Choroid plexus epithelial cell (primary cell): ENCODE measurements at regions not wholly inside any gene's neighbourhood (a gene's known extent, or its start where the extent isn't known, plus 50 kb on each side); places are given as distances from the start of the nearest gene placed in this dataset.

ENCODE experiments used
- DNase-seq: peaks from one replicate; pipeline ENCODE4 v3.0.0-alpha.2; 2010; ENCODE audit warnings: low read depth
- H3K4me3 ChIP-seq: 2 replicates; pipeline ENCODE4 v1.5.1; 2011; ENCODE audit warnings: low read depth, mild to moderate bottlenecking, control low read depth, low read length, moderate library complexity
- CTCF ChIP-seq: conservative IDR thresholded peaks from 2 replicates; pipeline ENCODE4 v1.5.1; 2011; ENCODE audit warnings: low read depth, mild to moderate bottlenecking, control low read depth, inconsistent platforms, low read length, moderate library complexity

GRCh38 chr12:46438719-46439319 is 66.2 kb upstream of the SLC38A2 start:
- DNase-seq: no peak
- no peak overlapping the region for H3K4me3 ChIP-seq
- TF ChIP-seq CTCF: no peak

- no peak for DNase-seq
- no peak for TF ChIP-seq CTCF
- no peak overlapping the region for H3K4me3 ChIP-seq
These were observed 65.7 kb upstream of the SLC38A2 start for GRCh38 chr12:46438256-46438655.

GRCh38 chr12:46437469-46437868 is 64.9 kb upstream of the SLC38A2 start:
- no peak overlapping the region for H3K4me3 ChIP-seq
- TF ChIP-seq CTCF: no peak
- no peak for DNase-seq

- DNase-seq: no peak
- H3K4me3 ChIP-seq: no peak overlapping the region
- no peak for TF ChIP-seq CTCF
These were observed 64.2 kb upstream of the SLC38A2 start for GRCh38 chr12:46436747-46437146.

- DNase-seq: no peak
- H3K4me3 ChIP-seq: no peak overlapping the region
- TF ChIP-seq CTCF: no peak
These were observed 63.1 kb upstream of the SLC38A2 start for GRCh38 chr12:46435625-46436024.

- no peak for DNase-seq
- no peak for TF ChIP-seq CTCF
- no peak overlapping the region for H3K4me3 ChIP-seq
These were observed 62.5 kb upstream of the SLC38A2 start for GRCh38 chr12:46435029-46435428.

GRCh38 chr12:46433829-46434228 is 61.3 kb upstream of the SLC38A2 start:
- TF ChIP-seq CTCF: no peak
- H3K4me3 ChIP-seq: no peak overlapping the region
- no peak for DNase-seq
